CD4-positive, alpha-beta T cell treated with Interferon gamma for 1 hour (primary cell): ENCODE measurements at regions not wholly inside any gene's neighbourhood (a gene's known extent, or its start where the extent isn't known, plus 50 kb on each side); places are given as distances from the start of the nearest gene placed in this dataset.
A peak's percentile ranks its signal among the peaks of the same experiment; 100 is the strongest.

Experiments used
- DNase-seq: peaks from one replicate; pipeline ENCODE4 v3.0.0-alpha.2; 2020

- DNase-seq = no peak
These were observed 79.0 kb upstream of the JUN start for GRCh38 chr1:58862728-58863385.

DNA sequence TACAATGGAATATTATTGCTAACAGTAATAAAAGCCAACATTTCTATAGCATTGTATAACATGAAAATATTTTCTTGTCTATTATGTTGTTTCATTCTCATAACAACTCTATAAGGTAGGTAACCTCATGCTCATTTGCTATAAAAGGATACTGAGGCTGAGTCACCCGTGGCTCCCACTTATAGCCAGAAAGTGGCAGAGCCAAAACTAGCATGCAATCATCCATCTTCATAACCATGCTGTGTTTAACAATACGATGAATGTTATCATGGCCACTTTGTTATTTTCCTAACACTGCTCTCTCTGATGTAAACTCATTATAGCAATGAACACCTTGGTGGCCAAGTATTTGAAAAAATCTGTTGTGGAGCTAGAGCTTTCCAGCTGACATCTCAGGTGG is 80.8 kb upstream of the JUN start:
- DNase-seq = no peak

DNA sequence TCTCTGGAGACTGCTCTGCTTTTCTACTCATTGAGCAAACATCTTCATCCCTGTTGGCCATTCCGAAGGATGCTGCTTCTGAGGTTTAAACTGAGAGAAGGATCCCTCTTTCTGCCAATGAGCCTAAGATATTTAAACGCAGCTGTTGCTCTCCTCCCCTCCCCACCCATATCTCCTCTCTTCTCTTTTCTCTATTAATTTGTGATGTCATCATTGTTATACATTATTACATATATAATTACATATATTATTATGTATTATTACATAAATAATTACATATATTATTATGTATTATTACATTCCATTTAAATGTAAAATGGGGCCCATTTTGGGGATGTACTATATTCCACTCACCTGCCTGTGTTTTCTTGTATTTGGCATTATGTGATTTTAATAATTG is 82.7 kb upstream of the JUN start:
- no peak for DNase-seq

DNA sequence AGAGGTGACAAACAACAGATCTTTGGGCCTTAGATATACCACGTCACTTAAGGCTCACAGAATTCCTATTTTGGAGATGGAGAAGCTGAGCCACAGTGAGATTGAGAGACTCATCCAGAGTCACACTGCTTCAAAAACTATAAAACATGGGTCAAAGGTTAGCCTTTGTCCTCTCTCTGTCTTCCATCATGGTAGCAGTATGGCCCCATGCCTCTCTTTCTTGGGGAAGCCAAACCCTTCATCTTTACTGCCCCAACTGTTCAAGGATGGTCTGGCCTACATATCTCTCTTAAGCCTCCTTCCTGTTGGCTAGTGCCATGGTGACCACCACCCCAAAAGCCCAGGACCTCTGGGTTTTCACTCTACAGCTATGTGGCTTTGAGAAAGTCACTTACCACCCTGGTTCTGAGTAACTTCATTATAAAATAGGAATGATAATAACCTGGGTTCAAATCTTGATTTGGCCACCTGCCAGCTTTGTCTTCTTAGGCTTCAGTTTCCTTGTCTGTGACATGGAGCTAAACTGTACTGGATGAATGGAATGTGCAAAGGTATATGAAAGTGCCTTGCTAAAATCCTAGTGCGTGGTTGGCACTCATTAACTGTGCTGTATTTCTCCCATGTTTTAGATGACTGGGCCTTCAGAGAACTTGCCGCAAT is 85.9 kb upstream of the JUN start:
- no peak for DNase-seq

DNA sequence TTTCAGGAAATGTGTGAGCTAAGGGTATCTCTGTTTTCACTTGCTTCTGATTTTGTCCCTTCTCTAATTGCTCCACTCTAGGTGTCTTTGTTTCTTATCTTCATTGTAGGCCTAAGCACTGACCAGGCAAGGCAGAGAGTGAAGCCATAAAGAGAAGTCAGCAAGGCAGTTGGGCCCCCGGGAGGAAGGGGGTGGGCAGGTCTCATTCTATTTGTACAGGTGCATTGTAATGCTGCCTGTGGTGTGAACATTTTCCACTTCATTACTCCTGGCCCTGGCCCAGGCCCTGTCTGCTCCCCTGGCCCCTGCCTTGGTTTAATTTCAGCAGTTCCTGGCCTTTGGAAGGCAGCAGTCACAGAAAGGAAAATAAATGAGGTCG is 86.4 kb upstream of the JUN start:
- DNase-seq = no peak

DNA sequence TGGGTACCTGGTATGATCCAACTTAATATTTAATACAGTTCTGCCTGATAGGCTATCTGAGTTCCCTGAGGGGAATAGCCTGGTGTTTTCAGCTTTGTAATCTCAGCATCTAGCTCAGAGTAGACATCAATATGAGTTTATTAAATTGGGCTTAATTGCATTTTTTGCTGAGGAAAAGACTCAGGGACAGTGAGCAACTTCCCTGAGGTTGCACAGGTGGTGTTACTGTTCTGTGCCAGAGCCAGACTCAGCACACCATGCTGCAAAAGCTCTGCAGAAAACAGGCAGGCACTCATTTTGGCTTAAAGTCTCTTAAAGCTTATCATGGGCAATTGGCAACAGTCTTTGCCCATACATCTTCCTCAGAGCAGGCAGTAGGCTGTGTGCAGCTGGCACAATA is 90.5 kb upstream of the JUN start:
- DNase-seq = no peak

DNA sequence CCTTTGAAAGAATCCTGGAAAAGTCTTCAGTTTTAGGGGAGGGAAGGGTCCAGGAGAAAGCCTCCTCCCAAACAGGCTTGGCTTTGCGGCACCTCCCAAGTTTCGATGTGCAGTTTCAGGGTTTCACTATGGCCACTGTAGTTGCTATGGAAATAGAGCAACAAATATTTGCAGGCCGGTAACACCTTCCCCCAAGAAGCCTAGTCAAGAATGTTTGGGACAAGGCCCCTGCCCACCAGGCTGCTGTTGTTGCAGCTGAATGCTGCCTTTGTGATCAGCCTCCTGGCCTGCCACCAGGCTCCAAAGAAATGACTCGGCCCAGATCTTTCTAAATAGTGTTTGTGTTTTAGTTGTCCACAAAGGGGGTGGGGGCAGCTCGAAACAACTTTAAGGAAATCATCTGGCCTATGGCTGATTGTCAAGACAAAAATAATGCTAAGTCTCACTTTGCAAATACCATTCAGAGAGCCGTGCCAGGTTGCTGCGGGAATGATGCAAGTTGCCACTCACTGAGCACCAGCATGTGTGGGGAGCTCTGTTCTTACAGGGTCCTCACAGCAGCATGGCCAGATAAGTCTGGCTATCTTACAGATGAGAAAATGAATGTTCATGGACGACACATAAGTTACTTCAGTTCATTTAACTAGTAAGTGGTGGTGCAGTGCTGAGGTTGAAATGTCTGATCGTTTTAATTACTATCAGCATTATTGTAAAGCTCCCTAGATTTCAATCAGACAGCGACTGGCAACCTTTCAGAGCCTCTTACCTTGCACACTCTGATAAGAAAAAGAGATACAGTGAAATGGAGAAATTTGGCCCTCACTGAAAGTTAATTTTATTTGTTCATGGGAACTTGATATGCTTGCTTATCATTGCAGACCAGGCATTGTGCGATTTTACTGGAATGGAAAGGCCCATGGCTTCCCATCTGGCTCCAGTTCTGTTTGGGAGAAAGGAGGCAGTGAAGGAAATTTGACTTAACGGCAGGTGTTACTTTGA is 91.2 kb upstream of the JUN start:
- DNase-seq = no peak

GRCh38 chr1:58879464-58879863 is 95.6 kb upstream of the JUN start:
- DNase-seq = no peak

- DNase-seq = no peak
These were observed 96.7 kb upstream of the JUN start for GRCh38 chr1:58880592-58880991.

DNA sequence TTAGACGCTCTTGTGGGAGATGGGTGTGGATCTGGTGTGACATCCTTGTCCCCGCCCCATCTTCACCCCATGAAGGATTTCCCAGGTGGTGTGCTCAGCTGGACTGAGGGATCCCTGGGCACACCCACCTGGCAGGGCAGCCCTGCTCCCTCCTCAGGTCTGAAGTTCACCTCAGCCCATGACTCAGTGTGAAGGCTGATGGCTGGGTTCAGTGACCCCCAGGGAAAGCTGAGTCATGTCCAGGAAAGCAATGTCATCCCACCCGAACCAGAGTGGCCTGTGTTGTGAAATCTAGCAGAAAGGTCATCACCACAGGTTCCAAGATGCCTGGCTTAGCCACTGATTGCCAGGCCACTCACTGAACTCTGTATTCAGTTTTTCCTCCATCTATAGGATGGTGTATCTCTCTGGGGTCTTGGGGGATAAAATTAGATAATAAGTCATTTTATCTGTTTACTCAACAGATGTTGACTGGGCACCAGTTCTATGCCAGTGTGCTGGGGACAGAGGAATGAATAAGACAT is 97.7 kb upstream of the JUN start:
- DNase-seq = peak; percentile 30

- DNase-seq = no peak
These were observed 98.6 kb upstream of the JUN start for GRCh38 chr1:58882322-58882948.

DNA sequence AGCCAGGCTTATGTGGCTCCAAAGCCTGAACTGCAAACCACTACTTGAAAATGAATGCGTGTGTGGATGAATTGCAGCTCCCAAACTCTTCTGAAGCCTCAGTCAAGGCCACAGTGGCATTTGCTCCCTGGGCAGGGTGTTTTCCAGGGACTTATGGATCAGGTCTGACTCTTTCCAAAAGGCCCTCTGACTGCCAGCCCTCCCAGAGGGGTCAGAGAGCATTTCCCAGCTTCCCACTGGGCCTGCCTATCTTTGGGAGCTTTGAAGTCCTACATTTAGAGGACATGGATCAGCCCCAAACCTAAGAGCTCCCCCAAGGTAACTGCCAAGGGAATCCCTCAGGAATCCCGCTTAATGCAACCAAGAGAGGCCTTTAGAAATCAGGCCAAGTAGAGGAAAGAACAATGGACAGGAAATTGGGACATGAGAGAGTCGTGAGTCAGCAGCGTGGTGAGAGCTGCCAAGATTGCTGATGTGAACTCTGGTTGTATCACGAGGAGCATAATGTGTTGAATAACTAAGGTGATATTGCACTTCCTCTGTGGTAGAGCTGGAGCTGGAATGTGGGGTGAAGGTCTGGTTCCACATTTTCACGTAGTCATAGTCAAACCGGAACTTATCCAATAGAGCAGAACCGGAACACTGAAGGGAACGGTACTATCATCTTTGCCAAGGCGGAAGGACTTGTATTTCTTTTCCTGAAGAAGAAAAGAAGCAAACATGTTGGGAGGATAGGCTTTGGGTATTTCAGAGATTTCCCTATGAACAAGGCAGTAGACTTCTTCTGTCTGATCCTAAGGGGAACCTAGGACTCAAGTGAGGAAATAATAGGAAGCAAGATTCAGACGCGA is 99.4 kb upstream of the JUN start:
- DNase-seq = peak; percentile 64

- DNase-seq = no peak
These were observed 100.1 kb upstream of the JUN start for GRCh38 chr1:58883888-58884482.

GRCh38 chr1:58884706-58885661 is 101.1 kb upstream of the JUN start:
- no peak for DNase-seq

- DNase-seq = peak; percentile 30
These were observed 102.2 kb upstream of the JUN start for GRCh38 chr1:58885998-58886397.

DNA sequence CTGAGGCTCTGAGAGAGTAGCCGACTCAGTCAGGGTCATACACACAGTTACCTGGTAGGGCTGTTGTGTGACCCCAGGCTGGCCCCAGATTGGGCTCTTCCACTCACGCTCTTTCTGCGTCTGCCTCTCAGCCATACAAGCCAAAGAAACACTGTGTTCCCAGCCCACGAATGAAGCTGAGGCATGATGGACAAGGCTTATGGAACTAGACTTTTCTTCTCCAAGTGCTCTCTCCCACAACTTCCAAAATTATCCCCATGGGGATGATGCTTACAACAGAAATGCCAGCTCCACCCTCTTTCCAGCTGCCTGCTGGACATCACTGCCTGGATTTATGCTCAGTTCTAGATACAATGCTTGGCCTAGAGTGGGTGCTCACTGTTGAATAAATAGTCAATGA is 102.8 kb upstream of the JUN start:
- no peak for DNase-seq

DNA sequence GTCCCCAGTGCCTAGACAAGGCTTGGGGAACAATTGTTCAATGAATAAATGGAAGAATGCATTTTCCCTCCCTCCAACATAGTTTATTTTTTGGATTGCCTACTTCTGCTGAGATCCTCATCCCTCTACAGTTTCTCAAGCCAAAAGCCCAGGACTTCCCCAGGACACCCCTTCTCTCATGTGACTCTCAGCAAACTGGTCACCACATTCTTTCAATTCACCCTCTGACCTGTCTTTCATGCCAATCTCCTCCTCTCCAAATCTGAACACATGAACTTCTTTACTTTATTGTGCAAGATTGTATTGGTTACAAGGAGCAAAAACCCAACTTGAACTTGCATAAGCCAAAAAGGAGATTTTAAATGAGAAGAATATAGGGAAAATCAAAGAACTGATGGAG is 103.2 kb upstream of the JUN start:
- DNase-seq = no peak

DNA sequence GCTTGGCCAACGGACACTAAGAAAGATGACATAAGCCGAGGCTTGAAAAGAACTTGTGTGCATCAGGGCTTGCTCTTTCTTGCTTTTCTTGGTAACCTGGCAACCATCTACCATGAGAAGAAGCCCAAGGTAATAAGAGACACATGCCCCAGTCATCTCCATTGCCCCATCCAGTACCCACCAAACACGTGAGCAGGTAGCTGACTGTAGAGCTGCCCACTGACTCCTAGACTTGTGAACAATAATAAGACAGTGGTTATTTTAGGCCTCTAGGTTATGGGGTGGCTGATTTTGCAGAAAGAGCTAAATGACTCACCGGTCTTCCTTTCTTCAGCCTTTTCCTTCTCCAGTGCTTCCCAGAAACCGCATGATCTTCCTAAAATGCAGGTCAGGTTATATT is 105.0 kb upstream of the JUN start:
- no peak for DNase-seq

DNA sequence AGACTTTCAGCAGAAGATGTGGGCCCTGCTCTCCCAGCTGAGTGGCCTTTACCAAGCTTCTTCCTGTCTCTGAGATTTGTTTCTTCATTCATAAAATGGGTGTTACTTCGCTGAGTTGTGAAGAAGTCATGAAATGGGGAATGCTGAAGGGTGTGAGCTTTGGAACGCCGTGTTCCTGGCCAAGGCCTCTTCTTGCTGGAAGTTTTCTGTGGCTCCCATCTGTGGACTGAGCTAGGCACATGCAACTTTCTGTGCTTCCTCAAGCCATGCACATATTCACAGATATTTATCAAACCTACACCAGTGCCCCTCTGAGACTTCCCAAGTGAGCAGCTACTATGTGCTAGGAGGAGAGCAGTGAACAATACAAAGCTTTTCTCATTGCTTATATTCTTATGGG is 106.3 kb upstream of the JUN start:
- no peak for DNase-seq

DNA sequence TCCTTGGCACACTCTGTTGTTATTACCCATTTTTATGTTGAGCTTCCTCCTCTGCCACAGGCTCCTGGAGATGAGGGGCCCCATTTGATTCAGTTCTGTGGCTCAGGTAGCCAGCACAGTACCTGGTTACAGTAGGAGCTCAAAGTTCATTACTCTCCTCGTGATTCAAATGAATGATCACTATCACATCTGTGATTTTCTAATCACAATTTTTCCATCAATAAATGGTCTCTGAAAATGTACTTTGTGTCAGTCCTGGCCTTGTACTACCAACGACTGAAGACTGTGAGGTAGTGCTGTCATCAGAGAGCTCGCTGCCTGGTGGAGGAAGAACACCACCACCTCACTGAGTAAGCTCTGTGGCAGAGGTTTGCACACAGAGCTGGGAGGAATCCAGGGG is 106.8 kb upstream of the JUN start:
- no peak for DNase-seq

GRCh38 chr1:58891347-58891746 is 107.5 kb upstream of the JUN start:
- no peak for DNase-seq
